ENCODE measurements at regions not wholly inside any gene's neighbourhood (a gene's known extent, or its start where the extent isn't known, plus 50 kb on each side); places are given as distances from the start of the nearest gene placed in this dataset.

DNA sequence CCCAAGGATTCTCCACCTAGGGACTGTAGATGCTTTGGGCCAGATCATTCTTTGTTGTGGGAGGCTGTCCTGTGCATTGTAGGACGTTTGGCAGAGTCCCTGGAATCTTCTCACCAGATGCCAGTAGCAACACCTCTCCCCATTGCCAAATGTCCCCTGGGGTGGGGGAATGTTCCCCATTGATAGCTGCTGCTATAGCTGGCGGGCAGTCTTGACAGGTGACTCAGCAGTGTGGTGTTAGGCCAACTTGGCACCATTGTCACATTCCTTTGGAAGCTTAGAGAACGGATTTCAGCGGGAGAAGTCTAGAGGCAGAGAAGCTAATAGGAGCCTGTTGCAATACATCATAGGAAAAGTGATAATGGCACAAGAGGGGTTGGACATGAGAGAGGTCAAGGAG lies 495.7 kb upstream of the SMIM21 start:
- no peak for DNase-seq (ENCODE audit: extremely low spot score)
- no peak for TF ChIP-seq FOXM1 (IDR thresholded peaks at IDR 0.05; ENCODE audit: borderline replicate concordance)
- TF ChIP-seq TARDBP (IDR thresholded peaks at IDR 0.05), result no peak
- TF ChIP-seq CTBP1 (IDR thresholded peaks at IDR 0.05; ENCODE audit: borderline replicate concordance), result no peak
- TF ChIP-seq L3MBTL2 (conservative IDR thresholded peaks at IDR 0.05), result no peak
- no peak for TF ChIP-seq SUZ12 (IDR thresholded peaks at IDR 0.05)
- TF ChIP-seq NFRKB (IDR thresholded peaks at IDR 0.05), result no peak
- CTCF ChIA-PET, result no interaction called here
- POLR2A ChIA-PET, result no interaction called here

DNA sequence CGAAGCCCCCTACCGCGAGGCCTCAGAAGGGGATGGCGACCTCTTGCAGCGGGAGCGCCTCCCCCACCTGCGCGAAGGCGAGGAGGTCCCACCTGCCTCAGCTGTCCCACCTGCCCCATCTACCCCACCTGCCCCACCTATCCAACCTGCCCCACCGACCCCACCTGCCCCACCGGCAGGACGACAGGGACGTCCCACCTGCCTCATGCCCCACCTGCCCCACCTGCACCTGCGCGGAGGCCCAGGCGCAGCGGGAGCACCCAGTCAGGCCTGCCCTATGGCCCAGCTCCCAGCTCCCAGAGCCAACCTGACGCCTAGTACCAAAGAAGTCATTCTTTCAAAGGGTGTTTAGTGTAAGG lies 489.1 kb upstream of the SMIM21 start:
- TF ChIP-seq CTBP1 (IDR thresholded peaks at IDR 0.05; ENCODE audit: borderline replicate concordance), result no peak
- TF ChIP-seq BHLHE40 (IDR thresholded peaks at IDR 0.05; ENCODE audit: borderline replicate concordance), result no peak
- TF ChIP-seq FOXM1 (IDR thresholded peaks at IDR 0.05; ENCODE audit: borderline replicate concordance), result no peak
- TF ChIP-seq ARNT (IDR thresholded peaks at IDR 0.05), result no peak
- DNase-seq (ENCODE audit: extremely low spot score), result no peak
- ChIA-PET CTCF (no interaction called here), POLR2A (no interaction called here)

DNA sequence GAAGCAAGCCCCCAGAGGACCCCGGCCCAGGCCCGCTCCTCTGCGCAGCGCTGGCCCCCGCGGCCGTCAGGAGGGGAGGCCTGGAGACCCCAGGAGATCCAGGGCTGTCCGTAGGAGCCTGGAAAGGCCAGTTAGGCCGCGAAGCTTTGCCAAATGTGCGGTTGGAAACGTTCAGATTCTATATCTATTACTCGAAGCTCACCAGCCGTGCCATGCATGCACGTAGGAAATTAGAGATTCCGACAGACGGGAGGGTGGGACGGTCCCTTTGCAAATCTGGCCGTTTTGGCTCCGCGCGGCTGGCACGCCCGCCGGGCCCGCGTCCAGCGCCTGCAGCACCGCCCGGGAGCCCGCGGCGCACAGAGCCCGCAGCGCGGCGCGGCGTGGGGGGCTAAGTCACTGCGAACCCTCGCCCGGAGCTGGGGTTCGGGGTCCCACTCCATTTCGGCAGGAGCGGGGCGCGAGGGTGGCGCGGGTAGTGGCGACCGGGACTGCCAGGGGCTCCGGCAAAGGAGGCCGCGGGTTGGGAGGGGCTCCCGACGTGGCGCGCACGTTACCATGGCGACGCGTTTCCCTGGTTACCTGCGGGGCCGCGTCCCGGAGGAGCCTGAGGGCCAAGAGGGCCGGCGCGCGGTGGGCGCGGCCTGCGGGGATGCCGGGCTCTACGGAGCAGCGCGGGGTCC lies 488.6 kb upstream of the SMIM21 start:
- DNase-seq (ENCODE audit: extremely low spot score), result no peak
- ChIA-PET CTCF (no interaction called here), POLR2A (no interaction called here)
- TF ChIP-seq ELF4 (IDR thresholded peaks at IDR 0.05) (no peak), LEF1 (IDR thresholded peaks at IDR 0.05; ENCODE audit: borderline replicate concordance) (no peak), CTBP1 (IDR thresholded peaks at IDR 0.05; ENCODE audit: borderline replicate concordance) (no peak), FOXK2 (IDR thresholded peaks at IDR 0.05) (no peak), ARNT (IDR thresholded peaks at IDR 0.05) (no peak), HDGF (IDR thresholded peaks at IDR 0.05; ENCODE audit: borderline replicate concordance) (no peak), BHLHE40 (IDR thresholded peaks at IDR 0.05; ENCODE audit: borderline replicate concordance) (no peak), FOXM1 (IDR thresholded peaks at IDR 0.05; ENCODE audit: borderline replicate concordance) (no peak), TARDBP (IDR thresholded peaks at IDR 0.05) (no peak)
- TF ChIP-seq, protein P1, sequence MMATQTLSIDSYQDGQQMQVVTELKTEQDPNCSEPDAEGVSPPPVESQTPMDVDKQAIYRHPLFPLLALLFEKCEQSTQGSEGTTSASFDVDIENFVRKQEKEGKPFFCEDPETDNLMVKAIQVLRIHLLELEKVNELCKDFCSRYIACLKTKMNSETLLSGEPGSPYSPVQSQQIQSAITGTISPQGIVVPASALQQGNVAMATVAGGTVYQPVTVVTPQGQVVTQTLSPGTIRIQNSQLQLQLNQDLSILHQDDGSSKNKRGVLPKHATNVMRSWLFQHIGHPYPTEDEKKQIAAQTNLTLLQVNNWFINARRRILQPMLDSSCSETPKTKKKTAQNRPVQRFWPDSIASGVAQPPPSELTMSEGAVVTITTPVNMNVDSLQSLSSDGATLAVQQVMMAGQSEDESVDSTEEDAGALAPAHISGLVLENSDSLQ (IDR thresholded peaks at IDR 0.05), result no peak

DNA sequence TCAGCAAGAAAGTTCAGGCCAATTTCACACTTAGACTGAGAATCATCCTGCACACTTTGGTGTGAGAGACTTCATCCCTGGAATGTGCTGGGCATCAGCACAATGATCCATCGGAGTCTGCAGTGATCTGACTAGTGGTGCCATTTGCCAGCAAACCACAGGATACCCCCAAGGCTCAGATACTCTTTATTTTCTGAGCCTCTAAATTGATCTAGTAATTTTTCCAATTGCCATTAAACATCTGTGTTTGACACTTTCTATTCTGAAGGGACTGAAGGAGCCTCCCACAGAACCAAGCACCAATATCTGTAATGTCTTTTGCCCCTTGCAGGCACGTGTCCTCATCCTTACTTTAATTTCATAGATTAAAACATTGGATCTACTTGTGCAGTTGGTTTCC lies 485.3 kb upstream of the SMIM21 start:
- POLR2A ChIA-PET, result no interaction called here
- no peak for DNase-seq (ENCODE audit: extremely low spot score)
- CTCF ChIA-PET, result no interaction called here
- no peak for TF ChIP-seq HDGF (IDR thresholded peaks at IDR 0.05; ENCODE audit: borderline replicate concordance)
- no peak for TF ChIP-seq ARNT (IDR thresholded peaks at IDR 0.05)
- TF ChIP-seq LEF1 (IDR thresholded peaks at IDR 0.05; ENCODE audit: borderline replicate concordance), result no peak
- no peak for TF ChIP-seq FOXM1 (IDR thresholded peaks at IDR 0.05; ENCODE audit: borderline replicate concordance)
- no peak for TF ChIP-seq FOXA1 (IDR thresholded peaks at IDR 0.05)
- no peak for TF ChIP-seq SUZ12 (IDR thresholded peaks at IDR 0.05)
- no peak for TF ChIP-seq CTBP1 (IDR thresholded peaks at IDR 0.05; ENCODE audit: borderline replicate concordance)
- no peak for TF ChIP-seq NFRKB (IDR thresholded peaks at IDR 0.05)
- TF ChIP-seq SP1 (IDR thresholded peaks at IDR 0.05), result no peak
- TF ChIP-seq TARDBP (IDR thresholded peaks at IDR 0.05), result no peak
- no peak for TF ChIP-seq ZNF384 (IDR thresholded peaks at IDR 0.05)
- no peak for TF ChIP-seq L3MBTL2 (conservative IDR thresholded peaks at IDR 0.05)

DNA sequence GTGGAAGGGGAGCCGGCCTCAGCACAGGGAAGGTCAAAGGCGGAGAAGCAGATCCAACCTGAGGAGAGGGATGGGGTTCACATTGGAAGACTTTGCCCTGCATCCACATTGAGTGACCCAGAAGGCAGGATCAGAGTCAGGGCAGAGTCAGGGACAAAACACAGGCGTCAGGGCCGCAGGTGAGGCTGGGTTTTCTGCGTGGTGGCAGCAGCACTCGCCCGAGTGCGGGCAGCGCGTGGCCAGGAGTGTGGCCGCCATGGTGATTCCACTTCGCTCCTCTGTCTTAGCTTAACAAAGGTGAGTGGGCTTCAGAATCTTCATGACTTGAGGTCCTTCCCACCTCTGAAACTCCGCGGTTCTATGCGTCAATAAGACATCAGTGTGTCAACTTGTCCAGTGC lies 476.9 kb upstream of the SMIM21 start:
- CTCF ChIA-PET, result no interaction called here

DNA sequence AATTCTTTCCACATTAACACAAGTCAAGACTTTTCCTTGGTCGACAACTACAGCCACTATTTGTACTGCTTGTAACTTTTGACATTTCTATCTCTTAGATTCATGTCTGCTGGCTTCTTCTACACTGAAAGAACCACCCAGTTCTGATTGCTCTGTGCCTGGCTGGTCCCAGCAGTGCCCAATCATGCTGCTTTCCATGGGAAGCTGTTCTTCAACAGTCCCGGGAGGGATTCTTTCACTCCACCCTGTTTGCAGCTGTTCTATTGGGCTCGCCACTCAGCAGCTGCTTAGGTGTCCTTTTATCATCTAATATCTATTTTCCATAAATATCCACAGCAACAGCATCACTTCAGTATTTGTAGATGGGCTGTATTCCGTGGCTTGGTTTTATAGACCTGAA lies 471.1 kb upstream of the SMIM21 start:
- POLR2A ChIA-PET, result no interaction called here
- TF ChIP-seq HDGF (IDR thresholded peaks at IDR 0.05; ENCODE audit: borderline replicate concordance) (no peak), ELF4 (IDR thresholded peaks at IDR 0.05) (no peak)
- CTCF ChIA-PET, result no interaction called here
- DNase-seq (ENCODE audit: extremely low spot score), result no peak

More for the DNA sequence above, 476.9 kb upstream of the SMIM21 start:
- DNase-seq (ENCODE audit: extremely low spot score), result no peak
- POLR2A ChIA-PET, result no interaction called here
- no peak for TF ChIP-seq SP1 (IDR thresholded peaks at IDR 0.05)
- no peak for TF ChIP-seq L3MBTL2 (conservative IDR thresholded peaks at IDR 0.05)

DNA sequence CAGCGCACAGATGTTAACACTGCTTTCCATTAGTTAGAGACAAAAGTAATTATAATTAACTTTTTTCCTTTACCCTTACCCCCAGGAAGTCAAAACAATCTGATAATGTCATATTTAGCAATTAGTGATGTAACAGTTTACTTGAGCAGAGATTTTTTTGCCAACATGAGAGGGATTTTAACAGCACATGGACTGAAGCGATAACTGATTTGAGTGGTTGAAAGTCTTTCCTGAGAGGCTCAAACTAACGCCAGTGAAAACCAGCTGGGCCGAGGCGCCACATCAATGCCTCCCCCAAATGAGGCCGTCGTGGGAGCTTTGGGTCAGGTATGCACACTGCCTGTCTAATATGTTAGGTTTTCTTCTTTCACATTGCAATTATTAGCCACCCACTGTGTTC lies 469.9 kb upstream of the SMIM21 start:
- DNase-seq (ENCODE audit: extremely low spot score), result no peak
- CTCF ChIA-PET, result no interaction called here
- POLR2A ChIA-PET, result no interaction called here
- TF ChIP-seq FOXM1 (IDR thresholded peaks at IDR 0.05; ENCODE audit: borderline replicate concordance), result no peak
- no peak for TF ChIP-seq SP1 (IDR thresholded peaks at IDR 0.05)
- TF ChIP-seq ELF4 (IDR thresholded peaks at IDR 0.05), result no peak

DNA sequence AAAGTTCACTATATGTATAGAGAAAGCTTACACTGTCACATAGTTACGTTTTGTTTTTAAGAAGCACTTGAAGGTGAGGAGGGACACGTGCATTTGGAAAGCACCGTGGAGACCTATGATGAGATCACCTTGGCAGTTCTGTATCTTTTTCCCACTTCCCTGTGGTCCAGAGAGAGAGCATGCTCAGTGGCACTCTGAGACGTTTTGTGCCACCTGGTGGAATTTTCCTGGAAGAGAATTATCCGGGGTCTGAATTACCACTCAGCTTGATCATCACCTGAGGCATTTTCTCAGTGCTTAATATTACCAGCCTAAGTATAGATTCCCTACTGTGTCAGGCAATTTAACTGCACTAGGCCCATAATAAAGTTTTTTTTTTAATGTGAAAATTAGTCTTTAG lies 469.4 kb upstream of the SMIM21 start:
- ChIA-PET CTCF (no interaction called here), POLR2A (no interaction called here)
- TF ChIP-seq BHLHE40 (IDR thresholded peaks at IDR 0.05; ENCODE audit: borderline replicate concordance), result no peak
- no peak for TF ChIP-seq NFRKB (IDR thresholded peaks at IDR 0.05)
- TF ChIP-seq ELF4 (IDR thresholded peaks at IDR 0.05), result no peak
- no peak for TF ChIP-seq CTBP1 (IDR thresholded peaks at IDR 0.05; ENCODE audit: borderline replicate concordance)
- no peak for TF ChIP-seq FOXK2 (IDR thresholded peaks at IDR 0.05)
- TF ChIP-seq LEF1 (IDR thresholded peaks at IDR 0.05; ENCODE audit: borderline replicate concordance), result no peak
- TF ChIP-seq, protein P1 (IDR thresholded peaks at IDR 0.05), result no peak
- TF ChIP-seq SUZ12 (IDR thresholded peaks at IDR 0.05), result no peak
- TF ChIP-seq TARDBP (IDR thresholded peaks at IDR 0.05), result no peak
- no peak for TF ChIP-seq ARNT (IDR thresholded peaks at IDR 0.05)
- TF ChIP-seq L3MBTL2 (conservative IDR thresholded peaks at IDR 0.05), result no peak
- TF ChIP-seq SP1 (IDR thresholded peaks at IDR 0.05), result no peak
- no peak for TF ChIP-seq FOXM1 (IDR thresholded peaks at IDR 0.05; ENCODE audit: borderline replicate concordance)
- TF ChIP-seq FOXA1 (IDR thresholded peaks at IDR 0.05), result no peak
- no peak for TF ChIP-seq HDGF (IDR thresholded peaks at IDR 0.05; ENCODE audit: borderline replicate concordance)
- TF ChIP-seq ZNF384 (IDR thresholded peaks at IDR 0.05), result no peak
- peak; percentile 25 for DNase-seq (ENCODE audit: extremely low spot score)
